Right lobe of liver (tissue), 4 donors: ENCODE measurements at regions not wholly inside any gene's neighbourhood (a gene's known extent, or its start where the extent isn't known, plus 50 kb on each side); places are given as distances from the start of the nearest gene placed in this dataset.

Experiments used
- CTCF ChIP-seq, 4 donors: fragments of 200-600 bp in 3 of 4; fragments of 450-650 bp in 1 of 4; IDR thresholded peaks; one replicate each; pipeline versions ENCODE4 v1.5.1 to v1.8.0; 2016 to 2022; ENCODE audit warnings: antibody characterized with exemption in 4 of 4, mild to moderate bottlenecking in 2 of 4
- POLR2A ChIP-seq: fragments of 450-650 bp; IDR thresholded peaks from one replicate; pipeline ENCODE4 v1.6.1; 2017; ENCODE audit warnings: antibody characterized with exemption, mild to moderate bottlenecking
- donor health status: DM: no; HTN: no; CAD: no.
- donor health status: DM: no; HTN: no; CAD: no.
- donor health status: DM: no; HTN: yes; CAD: no.

GRCh38 chr7:342681-343216 is 52.8 kb downstream of the FOXL3 start:
- TF ChIP-seq CTCF (IDR thresholded peaks at IDR 0.05), result no peak
- TF ChIP-seq POLR2A, result no peak
